Gastrocnemius medialis (tissue), 4 donors: ENCODE measurements at regions not wholly inside any gene's neighbourhood (a gene's known extent, or its start where the extent isn't known, plus 50 kb on each side); places are given as distances from the start of the nearest gene placed in this dataset.

Experiments used
- ATAC-seq, 2 donors: fragments of 150-250 bp; one replicate each; pipeline ENCODE4 v1.9.1; 2016
- DNase-seq, 2 donors: peaks; one replicate each; pipeline ENCODE4 v3.0.0-alpha.2; 2019
- H3K27ac ChIP-seq, 4 donors: fragments of 200-600 bp; sonication (generic); 1 replicate in 1 of 4; 2 replicates in 3 of 4; pipeline ENCODE4 v1.5.1; 2016 to 2018; ENCODE audit warnings: mild to moderate bottlenecking in 2 of 4, moderate library complexity in 1 of 4
- H3K27me3 ChIP-seq, 3 donors: fragments of 200-600 bp; sonication (generic) in 2 of 3; 1 replicate in 1 of 3; 2 replicates in 2 of 3; pipeline versions ENCODE4 v1.5.1 to v1.6.0; 2016 to 2019; ENCODE audit warnings: mild to moderate bottlenecking in 1 of 3, moderate library complexity in 1 of 3
- H3K36me3 ChIP-seq, 2 donors: fragments of 200-600 bp; sonication (generic) in 1 of 2; one replicate each; pipeline ENCODE4 v1.5.1; 2017 to 2018
- H3K4me1 ChIP-seq, 2 donors: fragments of 200-600 bp; sonication (generic) in 1 of 2; one replicate each; pipeline ENCODE4 v1.5.1; 2016 to 2017; ENCODE audit warnings: mild to moderate bottlenecking in 2 of 2
- H3K4me3 ChIP-seq, 4 donors: fragments of 200-600 bp; sonication (generic) in 3 of 4; 1 replicate in 1 of 4; 2 replicates in 3 of 4; pipeline ENCODE4 v1.5.1; 2016 to 2019; ENCODE audit warnings: mild to moderate bottlenecking in 2 of 4
- H3K9me3 ChIP-seq, 3 donors: fragments of 200-600 bp; sonication (generic) in 2 of 3; 1 replicate in 1 of 3; 2 replicates in 2 of 3; pipeline ENCODE4 v1.5.1; 2016 to 2019
- CTCF ChIP-seq, 5 experiments: fragments of 450-650 bp in 3 of 5; fragments of 200-600 bp in 2 of 5; sonication (generic) in 2 of 5; IDR thresholded peaks in 4 of 5; conservative IDR thresholded peaks in 1 of 5; 1 replicate in 4 of 5; 2 replicates in 1 of 5; pipeline ENCODE4 v1.5.1; 2016 to 2019; ENCODE audit warnings: antibody characterized with exemption in 5 of 5, mild to moderate bottlenecking in 3 of 5, moderate library complexity in 3 of 5
- POLR2A ChIP-seq, 2 donors: fragments of 450-650 bp; IDR thresholded peaks; one replicate each; pipeline ENCODE4 v1.6.1; 2017; ENCODE audit warnings: antibody characterized with exemption in 2 of 2, mild to moderate bottlenecking in 2 of 2, moderate library complexity in 2 of 2
- in situ Hi-C, 4 donors: fragments of 200-750 bp; cut with MboI; loops; one replicate each; pipeline versions ENCODE4 v1.15.0 to v1.8.0; 2017; ENCODE audit warnings: low sequenced_read_pairs in 4 of 4
- intact Hi-C: fragments of 100-400 bp; cut with DNase I; formaldehyde crosslinking; loops from one replicate; pipeline ENCODE4 v1.15.1; 2023; ENCODE audit warnings: low total_unique reads

GRCh38 chr10:128296253-128297007 is 170.2 kb upstream of the MKI67 start:
- in situ Hi-C loops, result no loop called here
- intact Hi-C loops, result no loop called here
- no peaks in the 10 kb centered on the region for H3K36me3 ChIP-seq
- no peaks in the 10 kb centered on the region for H3K27me3 ChIP-seq
- H3K4me3 ChIP-seq, result no peak overlapping the region
- ATAC-seq (no peak), DNase-seq (no peak)
- no peak overlapping the region for H3K27ac ChIP-seq
- TF ChIP-seq CTCF (IDR thresholded peaks at IDR 0.05 in 4 of 5, conservative IDR thresholded peaks at IDR 0.05 in 1 of 5), result no peak
- TF ChIP-seq POLR2A (IDR thresholded peaks at IDR 0.05), result no peak
- no peaks in the 10 kb centered on the region for H3K4me1 ChIP-seq
- no peaks in the 10 kb centered on the region for H3K9me3 ChIP-seq

GRCh38 chr10:128297709-128298378 is 171.6 kb upstream of the MKI67 start:
- no peak for DNase-seq
- no peak overlapping the region for H3K27ac ChIP-seq

GRCh38 chr10:128298587-128298986 is 172.4 kb upstream of the MKI67 start:
- intact Hi-C loops, result no loop called here
- ATAC-seq (no peak), DNase-seq (no peak)
- Histone ChIP-seq H3K9me3 (no peaks in the 10 kb centered on the region), H3K27ac (no peak overlapping the region), H3K4me3 (no peak overlapping the region), H3K27me3 (no peaks in the 10 kb centered on the region), H3K36me3 (no peaks in the 10 kb centered on the region), H3K4me1 (no peaks in the 10 kb centered on the region)
- TF ChIP-seq CTCF (IDR thresholded peaks at IDR 0.05 in 4 of 5, conservative IDR thresholded peaks at IDR 0.05 in 1 of 5) (no peak), POLR2A (IDR thresholded peaks at IDR 0.05) (no peak)
- in situ Hi-C loops, result no loop called here

More at GRCh38 chr10:128297709-128298378, 171.6 kb upstream of the MKI67 start:
- in situ Hi-C loops, result no loop called here
- TF ChIP-seq POLR2A (IDR thresholded peaks at IDR 0.05) (no peak), CTCF (IDR thresholded peaks at IDR 0.05 in 4 of 5, conservative IDR thresholded peaks at IDR 0.05 in 1 of 5) (no peak)
- H3K4me1 ChIP-seq, result no peaks in the 10 kb centered on the region
- intact Hi-C loops, result no loop called here
- H3K36me3 ChIP-seq, result no peaks in the 10 kb centered on the region
- H3K4me3 ChIP-seq, result no peak overlapping the region
- no peaks in the 10 kb centered on the region for H3K9me3 ChIP-seq
- no peaks in the 10 kb centered on the region for H3K27me3 ChIP-seq
- ATAC-seq, result no peak

GRCh38 chr10:128300290-128300824 is 174.1 kb upstream of the MKI67 start:
- Histone ChIP-seq H3K4me3 (no peak overlapping the region), H3K36me3 (no peaks in the 10 kb centered on the region), H3K9me3 (no peaks in the 10 kb centered on the region), H3K27ac (no peak overlapping the region), H3K27me3 (no peaks in the 10 kb centered on the region), H3K4me1 (no peaks in the 10 kb centered on the region)
- intact Hi-C loops, result no loop called here
- no peak for DNase-seq
- ATAC-seq, result no peak
- in situ Hi-C loops, result loop anchor here in 1 of 4 donors (25.0 kb wide), 1 partner anchor 237 kb away; no protein-coding TSS in a partner anchor
- TF ChIP-seq POLR2A (IDR thresholded peaks at IDR 0.05) (no peak), CTCF (IDR thresholded peaks at IDR 0.05 in 4 of 5, conservative IDR thresholded peaks at IDR 0.05 in 1 of 5) (no peak)
